DOHH2 (cell line): ENCODE measurements at regions not wholly inside any gene's neighbourhood (a gene's known extent, or its start where the extent isn't known, plus 50 kb on each side); places are given as distances from the start of the nearest gene placed in this dataset.

ENCODE experiments used
- H3F3A ChIP-seq: fragments of 200-600 bp; sonication (generic), shearing (Covaris generic); 2 replicates; pipeline ENCODE4 v1.6.0; 2016; ENCODE audit warnings: antibody characterized with exemption, mild to moderate bottlenecking; ENCODE audit not compliant: control insufficient read depth, insufficient read depth
- H3K27ac ChIP-seq: fragments of 200-600 bp; sonication (generic); 2 replicates; pipeline ENCODE4 v1.5.1; 2014; ENCODE audit warnings: low read depth, mild to moderate bottlenecking, low read length, moderate library complexity
- H3K27me3 ChIP-seq: fragments of 200-600 bp; sonication (generic); 2 replicates; pipeline ENCODE4 v1.6.1; 2014; ENCODE audit warnings: mild to moderate bottlenecking, low read length, mixed read lengths; ENCODE audit not compliant: control insufficient read depth
- H3K36me3 ChIP-seq: fragments of 200-600 bp; sonication (generic); 2 replicates; pipeline ENCODE4 v1.6.1; 2014; ENCODE audit warnings: mild to moderate bottlenecking, low read length, moderate library complexity, mixed read lengths; ENCODE audit not compliant: control insufficient read depth
- H3K4me1 ChIP-seq: fragments of 200-600 bp; sonication (generic); 2 replicates; pipeline ENCODE4 v1.6.1; 2014; ENCODE audit warnings: mild to moderate bottlenecking, low read length, mixed read lengths; ENCODE audit not compliant: control insufficient read depth
- H3K4me2 ChIP-seq: fragments of 200-600 bp; sonication (generic); 2 replicates; pipeline ENCODE4 v1.6.0; 2014; ENCODE audit warnings: mild to moderate bottlenecking, low read length, moderate library complexity
- H3K4me3 ChIP-seq: fragments of 200-600 bp; sonication (generic); 2 replicates; pipeline ENCODE4 v1.5.1; 2014; ENCODE audit warnings: mild to moderate bottlenecking, low read length, mixed read lengths
- H3K79me2 ChIP-seq: fragments of 200-600 bp; sonication (generic); 2 replicates; pipeline ENCODE4 v1.6.1; 2014; ENCODE audit warnings: mild to moderate bottlenecking, low read length, mixed read lengths; ENCODE audit not compliant: control insufficient read depth
- H3K9me2 ChIP-seq: fragments of 200-600 bp; sonication (generic); replicated peaks from 2 replicates; pipeline ENCODE4 v1.6.1; 2014; ENCODE audit warnings: mild to moderate bottlenecking, low read length, mixed read lengths; ENCODE audit not compliant: control insufficient read depth
- H3K9me3 ChIP-seq: fragments of 200-600 bp; sonication (generic); 2 replicates; pipeline ENCODE4 v1.6.1; 2014; ENCODE audit warnings: antibody characterized with exemption, low read length, mixed read lengths; ENCODE audit not compliant: control insufficient read depth, insufficient read depth
- H4K20me1 ChIP-seq: fragments of 200-600 bp; sonication (generic); 2 replicates; pipeline ENCODE4 v1.6.0; 2014; ENCODE audit warnings: low read depth, mild to moderate bottlenecking, antibody characterized with exemption, low read length, moderate library complexity; ENCODE audit not compliant: control insufficient read depth, insufficient read depth
- CTCF ChIP-seq: fragments of 200-600 bp; sonication (generic); IDR thresholded peaks from one replicate; pipeline ENCODE4 v1.5.1; 2014; ENCODE audit warnings: antibody characterized with exemption, mild to moderate bottlenecking, low read depth, low read length; ENCODE audit not compliant: poor library complexity, severe bottlenecking
- EZH2phosphoT487 ChIP-seq: fragments of 200-600 bp; sonication (generic); IDR thresholded peaks from 2 replicates; pipeline ENCODE4 v1.6.1; 2017; ENCODE audit warnings: borderline replicate concordance, mild to moderate bottlenecking, antibody characterized with exemption, low read length, moderate library complexity, mixed read lengths

- Histone ChIP-seq H3K9me3 (no peaks in the 10 kb centered on the region), H3K9me2 (no peaks in the 10 kb centered on the region), H3K4me1 (no peaks in the 10 kb centered on the region), H3K4me3 (no peak overlapping the region), H3K36me3 (no peaks in the 10 kb centered on the region), H4K20me1 (no peaks in the 10 kb centered on the region), H3K27me3 (no peaks in the 10 kb centered on the region), H3K4me2 (no peak overlapping the region), H3K27ac (no peak overlapping the region), H3F3A (no peaks in the 10 kb centered on the region), H3K79me2 (no peaks in the 10 kb centered on the region)
- TF ChIP-seq EZH2phosphoT487 = no peak
- TF ChIP-seq CTCF = no peak
Measured at GRCh38 chr11:70544067-70544773, 145.9 kb downstream of the CTTN start.

- Histone ChIP-seq H3K4me3 (no peak overlapping the region), H3K79me2 (no peaks in the 10 kb centered on the region), H3K27me3 (no peaks in the 10 kb centered on the region), H3K4me2 (no peak overlapping the region), H4K20me1 (no peaks in the 10 kb centered on the region), H3K9me3 (no peaks in the 10 kb centered on the region), H3K4me1 (no peaks in the 10 kb centered on the region), H3F3A (no peaks in the 10 kb centered on the region), H3K36me3 (no peaks in the 10 kb centered on the region), H3K27ac (no peak overlapping the region), H3K9me2 (no peaks in the 10 kb centered on the region)
- no peak for TF ChIP-seq EZH2phosphoT487
- TF ChIP-seq CTCF = no peak
Measured at GRCh38 chr11:70544774-70545609, 146.7 kb downstream of the CTTN start.

GRCh38 chr11:70545610-70545912, 147.2 kb downstream of the CTTN start:
- no peak overlapping the region for H3K27ac ChIP-seq
- TF ChIP-seq EZH2phosphoT487 (no peak), CTCF (no peak)
- H4K20me1 ChIP-seq = no peaks in the 10 kb centered on the region
- no peaks in the 10 kb centered on the region for H3K79me2 ChIP-seq
- no peaks in the 10 kb centered on the region for H3F3A ChIP-seq
- H3K4me3 ChIP-seq = no peak overlapping the region
- H3K36me3 ChIP-seq = no peaks in the 10 kb centered on the region
- H3K9me2 ChIP-seq = no peaks in the 10 kb centered on the region
- no peaks in the 10 kb centered on the region for H3K9me3 ChIP-seq
- no peaks in the 10 kb centered on the region for H3K27me3 ChIP-seq
- no peak overlapping the region for H3K4me2 ChIP-seq
- no peaks in the 10 kb centered on the region for H3K4me1 ChIP-seq
